Endothelial cell (in vitro differentiated cells): ENCODE measurements at regions not wholly inside any gene's neighbourhood (a gene's known extent, or its start where the extent isn't known, plus 50 kb on each side); places are given as distances from the start of the nearest gene placed in this dataset.

ENCODE experiments used
- DNase-seq: peaks from one replicate; pipeline ENCODE4 v3.0.0; 2021; ENCODE audit warnings: low spot score
- H3K27ac Mint-ChIP-seq: one replicate; pipeline ENCODE4 v1.8.0; 2021; ENCODE audit warnings: mixed read lengths, inconsistent platforms; ENCODE audit not compliant: unreplicated experiment
- H3K27me3 Mint-ChIP-seq: one replicate; pipeline ENCODE4 v1.8.0; 2021; ENCODE audit warnings: mild to moderate bottlenecking, moderate library complexity, mixed read lengths, inconsistent platforms; ENCODE audit not compliant: unreplicated experiment
- H3K36me3 Mint-ChIP-seq: one replicate; pipeline ENCODE4 v1.8.0; 2021; ENCODE audit warnings: mild to moderate bottlenecking, low read depth, mixed read lengths, inconsistent platforms; ENCODE audit not compliant: unreplicated experiment
- H3K4me1 Mint-ChIP-seq: one replicate; pipeline ENCODE4 v1.8.0; 2021; ENCODE audit warnings: mild to moderate bottlenecking, mixed read lengths, inconsistent platforms; ENCODE audit not compliant: unreplicated experiment
- H3K4me3 Mint-ChIP-seq: one replicate; pipeline ENCODE4 v1.8.0; 2021; ENCODE audit warnings: mild to moderate bottlenecking, mixed read lengths, inconsistent platforms; ENCODE audit not compliant: unreplicated experiment
- H3K9me3 Mint-ChIP-seq: one replicate; pipeline ENCODE4 v1.8.0; 2021; ENCODE audit warnings: mixed read lengths, inconsistent platforms; ENCODE audit not compliant: unreplicated experiment
- CTCF ChIP-seq: fragments of 200-600 bp; sonication (generic); IDR thresholded peaks from one replicate; pipeline ENCODE4 v1.5.0; 2021; ENCODE audit warnings: antibody characterized with exemption; ENCODE audit not compliant: unreplicated experiment

GRCh38 chr1:171420810-171421209 is 64.5 kb upstream of the PRRC2C start:
- Mint-ChIP-seq H3K4me1 (peaks cover 19% of the 10 kb centered on the region), H3K4me3 (no peak overlapping the region), H3K9me3 (no peaks in the 10 kb centered on the region), H3K36me3 (no peaks in the 10 kb centered on the region), H3K27me3 (peaks cover 5% of the 10 kb centered on the region), H3K27ac (no peak overlapping the region)
- no peak for TF ChIP-seq CTCF
- no peak for DNase-seq

GRCh38 chr1:171421413-171422020 is 63.8 kb upstream of the PRRC2C start:
- DNase-seq, result peak; percentile 9
- Mint-ChIP-seq H3K27ac (peak overlapping the region; percentile 90), H3K27me3 (peaks cover 5% of the 10 kb centered on the region), H3K4me3 (no peak overlapping the region), H3K9me3 (no peaks in the 10 kb centered on the region), H3K4me1 (peaks cover 19% of the 10 kb centered on the region), H3K36me3 (no peaks in the 10 kb centered on the region)
- no peak for TF ChIP-seq CTCF

- Mint-ChIP-seq H3K36me3 (no peaks in the 10 kb centered on the region), H3K4me3 (no peak overlapping the region), H3K27me3 (peaks cover 7% of the 10 kb centered on the region), H3K27ac (peak overlapping the region; percentile 76), H3K4me1 (peaks cover 19% of the 10 kb centered on the region), H3K9me3 (no peaks in the 10 kb centered on the region)
- no peak for DNase-seq
- TF ChIP-seq CTCF, result no peak
Observed at GRCh38 chr1:171422511-171422910, 62.8 kb upstream of the PRRC2C start.

- H3K27me3 Mint-ChIP-seq, result peaks cover 3% of the 10 kb centered on the region
- H3K36me3 Mint-ChIP-seq, result peaks cover 2% of the 10 kb centered on the region
- no peak for DNase-seq
- peaks cover 7% of the 10 kb centered on the region for H3K9me3 Mint-ChIP-seq
- no peak for TF ChIP-seq CTCF
- H3K4me1 Mint-ChIP-seq, result peaks cover 19% of the 10 kb centered on the region
- no peak overlapping the region for H3K27ac Mint-ChIP-seq
- no peak overlapping the region for H3K4me3 Mint-ChIP-seq
Observed at GRCh38 chr1:171424494-171424893, 60.8 kb upstream of the PRRC2C start.

GRCh38 chr1:171426645-171427044 is 58.7 kb upstream of the PRRC2C start:
- Mint-ChIP-seq H3K36me3 (peaks cover 4% of the 10 kb centered on the region), H3K4me1 (peaks cover 8% of the 10 kb centered on the region), H3K27ac (no peak overlapping the region), H3K4me3 (no peak overlapping the region), H3K27me3 (peaks cover 8% of the 10 kb centered on the region), H3K9me3 (peaks cover 17% of the 10 kb centered on the region)
- no peak for TF ChIP-seq CTCF
- no peak for DNase-seq
